ENCODE measurements at regions not wholly inside any gene's neighbourhood (a gene's known extent, or its start where the extent isn't known, plus 50 kb on each side); places are given as distances from the start of the nearest gene placed in this dataset.
"Not testable (repeated sequence)": the region's sequence is repeated elsewhere in the genome, so short reads cannot be mapped to it uniquely, and the experiment has no call there.

GRCh38 chr14:106579084-106579483 is 1052.7 kb downstream of the TMEM121 start:
- Histone ChIP-seq H3F3A (ENCODE audit: insufficient read depth) (no peaks in the 10 kb centered on the region), H4K20me1 (ENCODE audit: insufficient read depth) (no peaks in the 10 kb centered on the region), H3K9me3 (ENCODE audit: low read depth) (no peaks in the 10 kb centered on the region), H3K9me2 (ENCODE audit: insufficient read depth) (no peaks in the 10 kb centered on the region), H3K9ac (no peak overlapping the region), H3K4me1 (ENCODE audit: insufficient read depth) (no peaks in the 10 kb centered on the region), H3K79me2 (ENCODE audit: insufficient read depth) (no peaks in the 10 kb centered on the region), H3K4me2 (ENCODE audit: unreplicated experiment) (no peak overlapping the region), H3K4me3 (no peak overlapping the region), H2AFZ (no peak overlapping the region), H3K27ac (no peak overlapping the region), H3K36me3 (ENCODE audit: low read depth) (no peaks in the 10 kb centered on the region), H3K27me3 (replicated peaks; ENCODE audit: insufficient read depth) (no peaks in the 10 kb centered on the region)
- DNase-seq: no peak
- TF ChIP-seq EZH2phosphoT487 (IDR thresholded peaks at IDR 0.05; ENCODE audit: insufficient read depth, low read depth) (no peak), EZH2 (IDR thresholded peaks at IDR 0.05; ENCODE audit: insufficient read depth, poor library complexity, severe bottlenecking) (no peak)
- in situ Hi-C loops (cut with MboI): no loop called here
- WGBS, 2 experiments (ENCODE audit: low coverage in 1 of 2, low lambda C conversion rate in 2 of 2, missing lambda C conversion rate in 2 of 2): 19 to 30% methylated on average over 6 of the region's 6 CpGs

GRCh38 chr14:106585692-106586091 is 1059.3 kb downstream of the TMEM121 start:
- H3K36me3 ChIP-seq (ENCODE audit: low read depth): no peaks in the 10 kb centered on the region
- no peak overlapping the region for H3K4me3 ChIP-seq
- no peaks in the 10 kb centered on the region for H4K20me1 ChIP-seq (ENCODE audit: insufficient read depth)
- in situ Hi-C loops (cut with MboI): no loop called here
- H3K79me2 ChIP-seq (ENCODE audit: insufficient read depth): no peaks in the 10 kb centered on the region
- no peaks in the 10 kb centered on the region for H3K27me3 ChIP-seq (replicated peaks; ENCODE audit: insufficient read depth)
- H3F3A ChIP-seq (ENCODE audit: insufficient read depth): no peaks in the 10 kb centered on the region
- no peak overlapping the region for H3K27ac ChIP-seq
- DNase-seq: no peak
- H3K9me2 ChIP-seq (ENCODE audit: insufficient read depth): no peaks in the 10 kb centered on the region
- no peak overlapping the region for H2AFZ ChIP-seq
- H3K9ac ChIP-seq: no peak overlapping the region
- H3K9me3 ChIP-seq (ENCODE audit: low read depth): no peaks in the 10 kb centered on the region
- no peak overlapping the region for H3K4me2 ChIP-seq (ENCODE audit: unreplicated experiment)
- 31% methylated on average over 9 of the region's 9 CpGs for WGBS, 2 experiments (ENCODE audit: low coverage in 1 of 2, low lambda C conversion rate in 2 of 2, missing lambda C conversion rate in 2 of 2)
- H3K4me1 ChIP-seq (ENCODE audit: insufficient read depth): no peaks in the 10 kb centered on the region
- TF ChIP-seq EZH2phosphoT487 (IDR thresholded peaks at IDR 0.05; ENCODE audit: insufficient read depth, low read depth) (no peak), EZH2 (IDR thresholded peaks at IDR 0.05; ENCODE audit: insufficient read depth, poor library complexity, severe bottlenecking) (no peak)

- in situ Hi-C loops (cut with MboI): no loop called here
Measured at GRCh38 chr14:106586098-106586704, 1059.8 kb downstream of the TMEM121 start.

GRCh38 chr14:106591539-106591938 is 1065.2 kb downstream of the TMEM121 start:
- H3K9me3 ChIP-seq (ENCODE audit: low read depth); H3K9ac ChIP-seq; H3K4me2 ChIP-seq (ENCODE audit: unreplicated experiment); H2AFZ ChIP-seq; H3K4me3 ChIP-seq; H3K4me1 ChIP-seq (ENCODE audit: insufficient read depth); H3K79me2 ChIP-seq (ENCODE audit: insufficient read depth); in situ Hi-C loops (cut with MboI); H3K36me3 ChIP-seq (ENCODE audit: low read depth); H3K27ac ChIP-seq; H3K9me2 ChIP-seq (ENCODE audit: insufficient read depth); H4K20me1 ChIP-seq (ENCODE audit: insufficient read depth); H3K27me3 ChIP-seq (replicated peaks; ENCODE audit: insufficient read depth); DNase-seq; H3F3A ChIP-seq (ENCODE audit: insufficient read depth): not testable (repeated sequence)
- WGBS, 2 experiments (ENCODE audit: low coverage in 1 of 2, low lambda C conversion rate in 2 of 2, missing lambda C conversion rate in 2 of 2): 47 to 66% methylated on average over 5 to 7 of the region's 7 CpGs

More at GRCh38 chr14:106586098-106586704, 1059.8 kb downstream of the TMEM121 start:
- no peak for TF ChIP-seq EZH2 (IDR thresholded peaks at IDR 0.05; ENCODE audit: insufficient read depth, poor library complexity, severe bottlenecking)
- Histone ChIP-seq H2AFZ (no peak overlapping the region), H3K79me2 (ENCODE audit: insufficient read depth) (no peaks in the 10 kb centered on the region), H4K20me1 (ENCODE audit: insufficient read depth) (no peaks in the 10 kb centered on the region), H3K4me3 (no peak overlapping the region), H3F3A (ENCODE audit: insufficient read depth) (no peaks in the 10 kb centered on the region), H3K9me2 (ENCODE audit: insufficient read depth) (no peaks in the 10 kb centered on the region), H3K4me2 (ENCODE audit: unreplicated experiment) (no peak overlapping the region), H3K9ac (no peak overlapping the region), H3K36me3 (ENCODE audit: low read depth) (no peaks in the 10 kb centered on the region), H3K4me1 (ENCODE audit: insufficient read depth) (no peaks in the 10 kb centered on the region), H3K9me3 (ENCODE audit: low read depth) (no peaks in the 10 kb centered on the region), H3K27me3 (replicated peaks; ENCODE audit: insufficient read depth) (no peaks in the 10 kb centered on the region), H3K27ac (no peak overlapping the region)
- 29 to 33% methylated on average over 8 of the region's 8 CpGs for WGBS, 2 experiments (ENCODE audit: low coverage in 1 of 2, low lambda C conversion rate in 2 of 2, missing lambda C conversion rate in 2 of 2)
- DNase-seq: no peak

- H3K27me3 ChIP-seq (replicated peaks; ENCODE audit: insufficient read depth); H3F3A ChIP-seq (ENCODE audit: insufficient read depth); in situ Hi-C loops (cut with MboI): not testable (repeated sequence)
Measured at GRCh38 chr14:106592115-106592852, 1065.9 kb downstream of the TMEM121 start.

More at GRCh38 chr14:106592115-106592852, 1065.9 kb downstream of the TMEM121 start:
- WGBS, 2 experiments (ENCODE audit: low coverage in 1 of 2, low lambda C conversion rate in 2 of 2, missing lambda C conversion rate in 2 of 2): 36 to 44% methylated on average over 24 of the region's 24 CpGs
- not testable (repeated sequence) for H3K9me3 ChIP-seq (ENCODE audit: low read depth); H4K20me1 ChIP-seq (ENCODE audit: insufficient read depth); H3K27ac ChIP-seq; H3K9ac ChIP-seq; H3K9me2 ChIP-seq (ENCODE audit: insufficient read depth); H3K4me3 ChIP-seq; H3K4me1 ChIP-seq (ENCODE audit: insufficient read depth); H3K79me2 ChIP-seq (ENCODE audit: insufficient read depth); H3K36me3 ChIP-seq (ENCODE audit: low read depth); H2AFZ ChIP-seq; DNase-seq; H3K4me2 ChIP-seq (ENCODE audit: unreplicated experiment)
